ENCODE measurements at regions not wholly inside any gene's neighbourhood (a gene's known extent, or its start where the extent isn't known, plus 50 kb on each side); places are given as distances from the start of the nearest gene placed in this dataset.
"Not testable (repeated sequence)": the region's sequence is repeated elsewhere in the genome, so short reads cannot be mapped to it uniquely, and the experiment has no call there.

- FAIRE-seq: no peak
These were observed 232.6 kb downstream of the MEX3B start for GRCh38 chr15:81813215-81813614.

GRCh38 chr15:81812456-81812855, 233.4 kb downstream of the MEX3B start:
- FAIRE-seq: no peak

GRCh38 chr15:81811736-81812135, 234.1 kb downstream of the MEX3B start:
- FAIRE-seq: no peak

- FAIRE-seq: no peak
These were observed 236.3 kb downstream of the MEX3B start for GRCh38 chr15:81809543-81809942.

DNA sequence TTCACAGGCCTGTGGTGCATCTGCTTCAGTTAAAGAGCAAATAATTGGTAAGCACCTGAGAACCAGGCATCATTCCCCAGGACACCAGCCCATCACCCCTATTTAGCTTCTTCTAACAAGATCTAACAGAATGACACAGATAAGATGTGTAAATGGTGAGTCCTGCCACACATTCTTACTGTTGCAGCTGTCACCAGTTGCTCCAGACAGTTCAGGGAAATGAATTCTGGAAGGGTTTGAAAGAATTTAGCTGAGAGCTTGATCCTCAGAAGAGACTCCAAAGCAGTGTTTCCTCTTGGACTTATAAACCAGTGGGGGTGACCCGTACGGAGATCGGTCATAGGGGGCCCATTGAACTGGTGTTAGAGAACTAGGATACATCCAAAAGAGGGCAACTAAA, 238.0 kb downstream of the MEX3B start:
- no peak for FAIRE-seq

DNA sequence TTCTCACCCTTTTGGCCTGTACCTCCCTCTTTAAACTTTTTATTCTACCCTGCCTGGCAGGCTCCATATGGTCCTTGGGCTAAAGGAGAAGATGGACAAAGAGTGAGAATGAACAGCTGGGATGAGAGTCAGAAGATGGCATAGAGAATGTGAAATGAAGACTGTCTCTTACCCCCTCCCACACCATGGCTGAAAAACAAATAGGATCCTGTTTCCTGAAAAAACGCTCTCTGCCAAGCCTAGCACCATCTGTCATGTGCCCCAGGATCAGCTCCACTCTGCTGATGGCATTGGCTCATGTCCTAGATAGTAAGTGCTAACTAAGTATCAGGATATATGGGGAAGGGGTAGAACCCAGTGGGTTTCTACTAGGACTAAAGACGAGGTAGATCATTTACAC, 238.6 kb downstream of the MEX3B start:
- FAIRE-seq: no peak

- FAIRE-seq: no peak
These were observed 249.9 kb downstream of the MEX3B start for GRCh38 chr15:81795899-81796298.

DNA sequence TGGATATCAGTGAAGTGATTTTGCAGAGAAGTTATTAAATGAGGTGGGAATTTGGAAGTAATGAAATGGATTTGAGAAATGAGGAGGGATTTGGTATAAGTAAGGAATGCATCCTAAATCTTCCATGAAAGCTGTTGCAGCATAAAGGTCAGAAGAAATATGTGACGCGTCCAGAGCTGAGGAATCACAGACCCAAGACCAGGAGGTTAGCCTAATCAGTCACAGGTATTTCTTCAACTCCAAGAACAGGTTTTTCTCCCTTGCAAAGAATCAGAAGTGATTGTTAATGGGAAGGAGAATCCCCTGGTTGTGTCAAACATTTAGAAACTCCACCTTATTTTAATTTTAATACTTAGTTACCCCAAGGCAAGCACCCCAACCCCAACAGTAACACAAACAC, 253.2 kb downstream of the MEX3B start:
- no peak for FAIRE-seq

DNA sequence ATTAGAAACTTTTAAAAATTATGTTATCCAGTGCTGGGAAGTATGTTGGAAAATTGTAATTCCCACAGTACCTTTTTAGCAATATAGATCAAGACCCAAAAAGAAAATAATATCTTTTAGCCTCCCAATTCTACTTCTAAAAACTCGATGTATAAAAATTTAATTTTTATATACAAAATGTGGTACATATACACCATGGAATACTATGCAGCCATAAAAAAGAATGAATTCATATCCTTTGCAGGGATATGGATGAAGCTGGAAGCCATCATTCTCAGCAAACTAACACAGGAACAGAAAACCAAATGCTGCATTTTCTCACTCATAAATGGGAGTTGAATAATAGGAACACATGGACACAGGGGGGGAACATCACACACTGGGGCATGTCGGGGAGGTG, 254.5 kb downstream of the MEX3B start:
- not testable (repeated sequence) for FAIRE-seq

DNA sequence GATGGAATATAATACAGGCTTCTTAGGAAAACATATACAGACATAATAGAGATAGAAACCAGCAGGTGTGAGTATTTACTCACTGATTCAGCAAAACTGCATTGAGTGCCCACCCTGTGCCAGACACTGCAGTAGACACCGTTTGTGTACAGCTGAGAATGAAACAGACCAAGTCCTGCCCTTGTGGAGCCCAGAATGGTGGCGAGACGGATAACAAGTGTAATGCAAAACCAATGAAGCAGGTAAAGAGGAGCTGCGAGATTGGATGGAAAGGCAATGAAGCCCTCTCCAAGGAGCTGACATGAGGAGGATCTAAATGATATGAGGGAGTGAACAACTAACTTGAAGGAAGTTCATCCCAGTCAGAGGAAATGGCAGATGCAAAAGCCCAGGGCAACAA, 256.4 kb downstream of the MEX3B start:
- FAIRE-seq: no peak

DNA sequence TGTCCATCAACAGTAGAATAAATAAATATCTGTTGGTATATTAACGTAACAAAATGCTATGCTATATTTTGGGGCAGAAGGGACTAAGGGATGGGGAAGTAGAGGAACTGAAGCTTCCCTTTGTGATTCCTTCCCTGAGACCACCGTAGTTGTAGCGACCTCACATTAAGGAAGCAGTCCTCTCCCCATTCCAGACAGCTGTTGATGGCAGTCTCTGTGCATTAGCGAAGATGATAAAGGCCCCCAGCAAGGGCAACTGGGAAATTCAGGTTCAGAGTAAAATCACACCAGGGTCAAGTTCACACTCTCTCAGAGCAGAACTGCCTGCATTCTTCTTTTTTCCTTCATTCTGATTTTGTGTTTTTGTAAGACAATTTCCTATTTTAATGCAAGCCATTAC, 259.0 kb downstream of the MEX3B start:
- FAIRE-seq: no peak

- no peak for FAIRE-seq
These were observed 260.1 kb downstream of the MEX3B start for GRCh38 chr15:81785679-81786078.

DNA sequence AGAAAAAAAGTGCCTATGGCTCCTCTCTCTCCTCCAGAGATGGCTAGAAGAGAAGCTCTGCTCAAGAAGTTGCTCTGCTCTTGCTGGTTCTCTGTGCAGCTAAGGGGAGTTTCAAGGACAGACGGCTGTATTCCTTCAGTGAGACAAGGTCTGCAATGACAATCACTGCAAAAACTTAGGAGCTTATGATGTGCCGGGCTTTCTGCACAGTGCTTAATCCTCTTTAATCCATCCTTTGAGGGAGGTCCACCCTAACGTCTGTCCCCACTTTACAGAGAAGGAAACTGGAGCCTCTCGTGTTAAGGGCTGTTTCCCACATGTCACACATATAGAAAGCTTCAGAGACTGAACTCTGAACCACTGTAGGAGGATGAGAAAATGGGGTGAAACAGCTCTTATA, 260.6 kb downstream of the MEX3B start:
- FAIRE-seq: no peak

GRCh38 chr15:81784751-81785150, 261.1 kb downstream of the MEX3B start:
- FAIRE-seq: no peak

DNA sequence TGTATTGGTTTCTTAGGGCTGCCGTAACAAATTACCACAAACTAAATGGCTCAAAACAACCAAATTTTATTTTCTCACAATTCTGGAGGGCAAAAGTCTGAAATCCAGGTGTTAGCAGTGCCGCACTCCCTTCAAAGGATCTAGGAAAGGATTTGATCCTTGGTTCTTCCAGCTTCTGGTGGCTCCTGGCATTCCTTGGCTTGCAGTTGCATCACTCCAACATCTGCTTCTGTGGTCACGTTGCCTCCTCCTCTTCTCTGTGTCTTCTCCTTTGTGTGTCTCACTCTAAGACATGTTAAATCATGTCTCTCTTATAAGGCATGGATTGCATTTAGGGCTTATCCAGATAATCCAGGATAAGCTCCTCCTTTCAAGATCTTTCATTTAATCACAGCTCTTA, 262.2 kb downstream of the MEX3B start:
- FAIRE-seq: no peak

GRCh38 chr15:81783076-81783475, 262.7 kb downstream of the MEX3B start:
- no peak for FAIRE-seq

DNA sequence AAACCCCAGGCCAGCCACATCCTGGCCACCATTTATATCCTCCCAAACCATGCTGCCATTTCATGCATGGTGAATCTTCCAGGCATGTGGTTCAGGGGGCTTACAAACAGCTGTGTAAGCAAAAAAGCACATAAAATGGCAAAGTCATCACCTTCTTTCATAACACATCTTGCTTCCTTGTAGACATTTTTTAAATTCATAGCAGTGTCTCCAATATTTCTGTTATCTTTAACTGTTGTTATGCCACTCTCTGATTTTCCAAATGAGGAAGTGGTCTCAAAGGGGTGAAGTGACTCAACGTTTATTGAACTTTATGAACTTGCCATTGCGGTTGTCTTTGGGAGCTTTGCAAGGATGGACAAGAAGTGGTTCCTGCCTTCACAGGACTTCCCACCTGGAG, 264.4 kb downstream of the MEX3B start:
- no peak for FAIRE-seq

- FAIRE-seq: no peak
These were observed 264.9 kb downstream of the MEX3B start for GRCh38 chr15:81780966-81781365.

GRCh38 chr15:81779181-81779580, 266.6 kb downstream of the MEX3B start:
- FAIRE-seq: no peak

GRCh38 chr15:81777546-81777945, 268.3 kb downstream of the MEX3B start:
- FAIRE-seq: no peak

- no peak for FAIRE-seq
These were observed 268.8 kb downstream of the MEX3B start for GRCh38 chr15:81776976-81777375.

DNA sequence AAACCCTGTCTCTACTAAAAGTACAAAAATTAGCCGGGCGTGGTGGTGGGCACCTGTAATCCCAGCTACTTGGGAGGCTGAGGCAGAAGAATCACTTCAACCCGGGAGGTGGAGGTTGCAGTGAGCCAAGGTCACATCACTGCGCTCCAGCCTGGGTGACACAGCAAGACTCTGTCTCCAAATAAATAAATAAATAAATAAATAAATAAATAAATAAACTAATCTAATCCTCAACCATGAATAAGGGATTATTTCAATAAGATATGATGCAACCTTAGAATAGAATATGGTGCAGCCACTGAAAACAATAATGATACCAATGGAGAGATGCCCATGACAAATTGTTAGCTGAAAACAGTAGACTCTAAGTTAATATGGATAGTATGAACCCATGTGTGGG, 270.0 kb downstream of the MEX3B start:
- not testable (repeated sequence) for FAIRE-seq

GRCh38 chr15:81774309-81774708, 271.5 kb downstream of the MEX3B start:
- FAIRE-seq: no peak

GRCh38 chr15:81768773-81769172, 277.0 kb downstream of the MEX3B start:
- FAIRE-seq: no peak

GRCh38 chr15:81766829-81767475, 278.9 kb downstream of the MEX3B start:
- FAIRE-seq: no peak

DNA sequence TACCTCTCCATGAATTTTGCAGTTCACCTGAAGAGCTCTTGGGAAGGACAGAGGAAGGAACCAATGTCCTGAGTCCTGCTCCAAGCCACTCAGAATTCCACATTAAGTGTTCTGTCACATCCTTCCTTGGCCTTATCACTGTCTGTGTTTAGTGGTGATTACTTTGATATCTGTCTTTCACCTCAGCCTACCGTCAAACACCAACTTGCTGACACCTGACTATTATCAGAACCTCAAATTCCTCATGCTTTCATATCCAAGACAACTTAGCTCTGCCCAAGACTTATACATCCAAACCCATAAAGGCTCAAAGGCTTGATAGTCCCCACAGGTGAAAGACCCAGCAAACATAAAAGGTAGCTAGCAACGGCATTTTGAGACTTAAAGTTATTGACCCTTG, 280.0 kb downstream of the MEX3B start:
- no peak for FAIRE-seq

Measured in islet of Langerhans (tissue), 1 donor.